GM23338 (cell line): ENCODE measurements at regions not wholly inside any gene's neighbourhood (a gene's known extent, or its start where the extent isn't known, plus 50 kb on each side); places are given as distances from the start of the nearest gene placed in this dataset.

Experiments used
- ATAC-seq: fragments of 200-7000 bp; cut with Tn5 transposase; 3 replicates; pipeline ENCODE4 v1.9.1; 2020
- DNase-seq: peaks from one replicate; pipeline ENCODE4 v3.0.0-alpha.2; 2015; ENCODE audit warnings: low spot score
- H2AFZ ChIP-seq: fragments of 200-600 bp; sonication (generic); 2 replicates; pipeline ENCODE4 v1.8.0; 2016; ENCODE audit warnings: antibody characterized with exemption, mild to moderate bottlenecking, moderate library complexity
- H3F3A ChIP-seq: fragments of 200-600 bp; sonication (generic); replicated peaks from 2 replicates; pipeline ENCODE4 v1.8.0; 2017; ENCODE audit warnings: antibody characterized with exemption, mixed run types, low read depth
- H3K27ac ChIP-seq: fragments of 200-600 bp; sonication (generic); 2 replicates; pipeline ENCODE4 v1.6.1; 2016; ENCODE audit warnings: low read depth
- H3K27me3 ChIP-seq: fragments of 200-600 bp; sonication (generic); 2 replicates; pipeline ENCODE4 v1.8.0; 2016; ENCODE audit warnings: mild to moderate bottlenecking, mixed run types, moderate library complexity; ENCODE audit not compliant: insufficient read depth
- H3K36me3 ChIP-seq: fragments of 200-600 bp; sonication (generic); 2 replicates; pipeline ENCODE4 v1.8.0; 2016; ENCODE audit warnings: mild to moderate bottlenecking; ENCODE audit not compliant: insufficient read depth
- H3K4me1 ChIP-seq: fragments of 200-600 bp; sonication (generic); 2 replicates; pipeline ENCODE4 v1.8.0; 2016; ENCODE audit warnings: mild to moderate bottlenecking, moderate library complexity; ENCODE audit not compliant: insufficient read depth
- H3K4me2 ChIP-seq: fragments of 200-600 bp; sonication (generic); 2 replicates; pipeline ENCODE4 v1.7.1; 2017; ENCODE audit warnings: mixed run types
- H3K4me3 ChIP-seq: fragments of 200-600 bp; sonication (generic); 2 replicates; pipeline ENCODE4 v1.6.1; 2016; ENCODE audit warnings: mixed run types
- H3K79me2 ChIP-seq: fragments of 200-600 bp; sonication (generic); replicated peaks from 2 replicates; pipeline ENCODE4 v1.8.0; 2017; ENCODE audit warnings: mild to moderate bottlenecking; ENCODE audit not compliant: insufficient read depth
- H3K9me2 ChIP-seq: fragments of 200-600 bp; sonication (generic); 2 replicates; pipeline ENCODE4 v1.8.0; 2017; ENCODE audit not compliant: insufficient read depth
- H4K20me1 ChIP-seq: fragments of 200-600 bp; sonication (generic); replicated peaks from 2 replicates; pipeline ENCODE4 v1.8.0; 2017; ENCODE audit warnings: mild to moderate bottlenecking; ENCODE audit not compliant: insufficient read depth
- H3K27ac Mint-ChIP-seq: 2 replicates; pipeline ENCODE4 v1.8.0; 2020; ENCODE audit warnings: inconsistent platforms, mild to moderate bottlenecking, moderate library complexity, mixed read lengths
- H3K27me3 Mint-ChIP-seq: 3 replicates; pipeline ENCODE4 v1.8.0; 2022; ENCODE audit warnings: low read depth, mild to moderate bottlenecking, moderate library complexity, mixed read lengths, inconsistent platforms; ENCODE audit not compliant: insufficient read depth, poor library complexity
- H3K36me3 Mint-ChIP-seq: 3 replicates; pipeline ENCODE4 v1.8.0; 2021; ENCODE audit warnings: low read depth, mild to moderate bottlenecking, inconsistent platforms, moderate library complexity, mixed read lengths
- H3K4me1 Mint-ChIP-seq: 3 replicates; pipeline ENCODE4 v1.8.0; 2020; ENCODE audit warnings: mild to moderate bottlenecking, inconsistent platforms, mixed read lengths
- H3K4me3 Mint-ChIP-seq: 3 replicates; pipeline ENCODE4 v1.8.0; 2021; ENCODE audit warnings: moderate library complexity, mild to moderate bottlenecking, inconsistent platforms, mixed read lengths
- H3K9me3 Mint-ChIP-seq: 3 replicates; pipeline ENCODE4 v1.8.0; 2020; ENCODE audit warnings: moderate library complexity, mild to moderate bottlenecking, inconsistent platforms, mixed read lengths
- CREB1 ChIP-seq: fragments of 250-450 bp; sonication (Bioruptor Pico); IDR thresholded peaks from 2 replicates; pipeline ENCODE4 v1.5.0; 2020; ENCODE audit warnings: low read depth, mild to moderate bottlenecking, moderate library complexity
- EZH2 ChIP-seq: fragments of 200-600 bp; sonication (generic); IDR thresholded peaks from one replicate; pipeline ENCODE4 v1.8.0; 2017; ENCODE audit warnings: antibody characterized with exemption, mild to moderate bottlenecking, low read depth; ENCODE audit not compliant: unreplicated experiment
- EZH2phosphoT487 ChIP-seq: fragments of 200-600 bp; sonication (generic); IDR thresholded peaks from one replicate; pipeline ENCODE4 v1.8.1; 2018; ENCODE audit warnings: antibody characterized with exemption; ENCODE audit not compliant: unreplicated experiment
- JUNB ChIP-seq: IDR thresholded peaks from one replicate; pipeline ENCODE4 v1.6.1; 2016; ENCODE audit warnings: antibody characterized with exemption; ENCODE audit not compliant: unreplicated experiment
- NANOG ChIP-seq: IDR thresholded peaks from 2 replicates; pipeline ENCODE4 v1.6.1; 2016; ENCODE audit warnings: antibody characterized with exemption, borderline replicate concordance
- POLR2AphosphoS5 ChIP-seq: IDR thresholded peaks from 2 replicates; pipeline ENCODE4 v1.6.1; 2016; ENCODE audit warnings: antibody characterized with exemption, low read depth
- STAT1 ChIP-seq: IDR thresholded peaks from one replicate; pipeline ENCODE4 v1.6.1; 2016; ENCODE audit warnings: antibody characterized with exemption; ENCODE audit not compliant: unreplicated experiment
- ZNF114 ChIP-seq: fragments of 250-450 bp; sonication (Bioruptor Pico); IDR thresholded peaks from 2 replicates; pipeline ENCODE4 v1.5.0; 2020; ENCODE audit warnings: mild to moderate bottlenecking, moderate library complexity
- ZNF331 ChIP-seq: fragments of 250-450 bp; sonication (Bioruptor Pico); IDR thresholded peaks from 2 replicates; pipeline ENCODE4 v1.5.0; 2020; ENCODE audit warnings: low read depth, mild to moderate bottlenecking, moderate library complexity
- TF ChIP-seq, protein P1 (sequence below), 2 experiments: fragments of 200-600 bp in 1 of 2; sonication (generic) in 1 of 2; conservative IDR thresholded peaks; 2 replicates each; pipeline versions ENCODE4 v1.5.1 to v1.6.1; 2016 to 2017; ENCODE audit warnings: antibody characterized with exemption in 2 of 2, low read depth in 2 of 2, mild to moderate bottlenecking in 2 of 2, moderate library complexity in 1 of 2
- TF ChIP-seq, protein P2 (sequence below): IDR thresholded peaks from 2 replicates; pipeline ENCODE4 v1.6.1; 2016; ENCODE audit warnings: antibody characterized with exemption
- TF ChIP-seq, protein P3 (sequence below): IDR thresholded peaks from one replicate; pipeline ENCODE4 v1.6.1; 2018; ENCODE audit warnings: antibody characterized with exemption; ENCODE audit not compliant: unreplicated experiment
- TF ChIP-seq, protein P4 (sequence below): fragments of 250-450 bp; sonication (Bioruptor Pico); IDR thresholded peaks from 2 replicates; pipeline ENCODE4 v1.5.0; 2020; ENCODE audit warnings: mild to moderate bottlenecking, moderate library complexity

DNA sequence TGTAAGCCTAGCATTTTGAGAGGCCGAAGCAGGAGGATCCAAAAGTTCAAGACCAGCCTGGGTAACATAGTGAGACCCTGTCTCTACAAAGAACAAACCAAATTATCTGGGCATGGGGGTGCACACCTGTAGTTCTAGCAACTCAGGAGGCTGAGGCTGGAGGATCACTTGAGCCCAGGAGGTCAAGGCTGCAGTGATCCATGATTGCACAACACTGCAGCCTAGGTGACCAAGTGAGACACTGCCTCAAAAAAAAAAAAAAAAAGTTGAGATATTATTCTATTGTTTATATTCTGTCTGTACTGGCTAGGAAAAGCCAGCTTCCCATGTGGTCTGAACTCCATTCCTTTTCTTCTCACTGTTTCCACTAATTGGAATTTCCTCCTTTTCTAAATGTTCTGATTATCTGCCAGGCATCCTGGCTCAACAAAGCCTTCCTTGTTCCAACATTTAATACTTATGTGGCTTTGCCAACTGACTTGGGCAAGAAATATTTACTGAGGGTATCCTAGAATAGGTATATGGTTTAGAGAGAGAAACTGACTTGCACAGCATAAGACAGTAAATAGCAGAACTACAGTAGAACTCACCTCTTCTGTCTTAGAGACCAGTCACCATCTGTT, 175.2 kb upstream of the ADAMTS3 start (continued):
- TF ChIP-seq EZH2phosphoT487 (no peak), EZH2 (no peak), ZNF331 (no peak), JUNB (no peak)

DNA sequence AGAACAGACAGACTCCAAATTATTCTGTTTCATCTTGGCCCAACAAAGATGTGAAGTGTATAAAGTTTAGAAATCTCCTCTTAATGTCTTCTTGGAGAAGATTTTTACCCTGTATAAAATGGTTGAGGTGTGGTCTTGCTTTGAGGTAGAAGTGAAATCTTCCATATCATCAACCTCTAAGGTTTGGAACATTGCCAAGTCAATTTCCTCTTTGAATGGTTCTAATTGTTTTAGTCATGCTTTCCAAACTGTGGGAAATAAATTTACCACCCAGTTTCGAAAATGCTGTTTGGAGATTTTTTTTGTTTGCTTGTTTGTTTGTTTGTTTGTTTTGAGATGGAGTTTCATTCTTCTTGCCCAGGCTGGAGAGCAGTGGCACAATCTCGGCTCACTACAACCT, 174.1 kb upstream of the ADAMTS3 start:
- no peaks in the 10 kb centered on the region for H3F3A ChIP-seq
- H3K4me2 ChIP-seq: no peak overlapping the region
- TF ChIP-seq EZH2: no peak
- TF ChIP-seq ZNF331: no peak
- TF ChIP-seq, protein P1, sequence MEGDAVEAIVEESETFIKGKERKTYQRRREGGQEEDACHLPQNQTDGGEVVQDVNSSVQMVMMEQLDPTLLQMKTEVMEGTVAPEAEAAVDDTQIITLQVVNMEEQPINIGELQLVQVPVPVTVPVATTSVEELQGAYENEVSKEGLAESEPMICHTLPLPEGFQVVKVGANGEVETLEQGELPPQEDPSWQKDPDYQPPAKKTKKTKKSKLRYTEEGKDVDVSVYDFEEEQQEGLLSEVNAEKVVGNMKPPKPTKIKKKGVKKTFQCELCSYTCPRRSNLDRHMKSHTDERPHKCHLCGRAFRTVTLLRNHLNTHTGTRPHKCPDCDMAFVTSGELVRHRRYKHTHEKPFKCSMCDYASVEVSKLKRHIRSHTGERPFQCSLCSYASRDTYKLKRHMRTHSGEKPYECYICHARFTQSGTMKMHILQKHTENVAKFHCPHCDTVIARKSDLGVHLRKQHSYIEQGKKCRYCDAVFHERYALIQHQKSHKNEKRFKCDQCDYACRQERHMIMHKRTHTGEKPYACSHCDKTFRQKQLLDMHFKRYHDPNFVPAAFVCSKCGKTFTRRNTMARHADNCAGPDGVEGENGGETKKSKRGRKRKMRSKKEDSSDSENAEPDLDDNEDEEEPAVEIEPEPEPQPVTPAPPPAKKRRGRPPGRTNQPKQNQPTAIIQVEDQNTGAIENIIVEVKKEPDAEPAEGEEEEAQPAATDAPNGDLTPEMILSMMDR (conservative IDR thresholded peaks at IDR 0.05; ENCODE audit: low read depth in 2 of 2): no peak
- TF ChIP-seq, protein P2, sequence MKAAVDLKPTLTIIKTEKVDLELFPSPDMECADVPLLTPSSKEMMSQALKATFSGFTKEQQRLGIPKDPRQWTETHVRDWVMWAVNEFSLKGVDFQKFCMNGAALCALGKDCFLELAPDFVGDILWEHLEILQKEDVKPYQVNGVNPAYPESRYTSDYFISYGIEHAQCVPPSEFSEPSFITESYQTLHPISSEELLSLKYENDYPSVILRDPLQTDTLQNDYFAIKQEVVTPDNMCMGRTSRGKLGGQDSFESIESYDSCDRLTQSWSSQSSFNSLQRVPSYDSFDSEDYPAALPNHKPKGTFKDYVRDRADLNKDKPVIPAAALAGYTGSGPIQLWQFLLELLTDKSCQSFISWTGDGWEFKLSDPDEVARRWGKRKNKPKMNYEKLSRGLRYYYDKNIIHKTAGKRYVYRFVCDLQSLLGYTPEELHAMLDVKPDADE: no peak
- TF ChIP-seq EZH2phosphoT487: no peak
- no peak for TF ChIP-seq CREB1 (CRISPR knock-in tag)
- no peak for TF ChIP-seq NANOG
- no peak for TF ChIP-seq POLR2AphosphoS5
- TF ChIP-seq, protein P3, sequence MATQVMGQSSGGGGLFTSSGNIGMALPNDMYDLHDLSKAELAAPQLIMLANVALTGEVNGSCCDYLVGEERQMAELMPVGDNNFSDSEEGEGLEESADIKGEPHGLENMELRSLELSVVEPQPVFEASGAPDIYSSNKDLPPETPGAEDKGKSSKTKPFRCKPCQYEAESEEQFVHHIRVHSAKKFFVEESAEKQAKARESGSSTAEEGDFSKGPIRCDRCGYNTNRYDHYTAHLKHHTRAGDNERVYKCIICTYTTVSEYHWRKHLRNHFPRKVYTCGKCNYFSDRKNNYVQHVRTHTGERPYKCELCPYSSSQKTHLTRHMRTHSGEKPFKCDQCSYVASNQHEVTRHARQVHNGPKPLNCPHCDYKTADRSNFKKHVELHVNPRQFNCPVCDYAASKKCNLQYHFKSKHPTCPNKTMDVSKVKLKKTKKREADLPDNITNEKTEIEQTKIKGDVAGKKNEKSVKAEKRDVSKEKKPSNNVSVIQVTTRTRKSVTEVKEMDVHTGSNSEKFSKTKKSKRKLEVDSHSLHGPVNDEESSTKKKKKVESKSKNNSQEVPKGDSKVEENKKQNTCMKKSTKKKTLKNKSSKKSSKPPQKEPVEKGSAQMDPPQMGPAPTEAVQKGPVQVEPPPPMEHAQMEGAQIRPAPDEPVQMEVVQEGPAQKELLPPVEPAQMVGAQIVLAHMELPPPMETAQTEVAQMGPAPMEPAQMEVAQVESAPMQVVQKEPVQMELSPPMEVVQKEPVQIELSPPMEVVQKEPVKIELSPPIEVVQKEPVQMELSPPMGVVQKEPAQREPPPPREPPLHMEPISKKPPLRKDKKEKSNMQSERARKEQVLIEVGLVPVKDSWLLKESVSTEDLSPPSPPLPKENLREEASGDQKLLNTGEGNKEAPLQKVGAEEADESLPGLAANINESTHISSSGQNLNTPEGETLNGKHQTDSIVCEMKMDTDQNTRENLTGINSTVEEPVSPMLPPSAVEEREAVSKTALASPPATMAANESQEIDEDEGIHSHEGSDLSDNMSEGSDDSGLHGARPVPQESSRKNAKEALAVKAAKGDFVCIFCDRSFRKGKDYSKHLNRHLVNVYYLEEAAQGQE: no peak
- TF ChIP-seq ZNF114: no peak
- TF ChIP-seq STAT1: no peak
- TF ChIP-seq JUNB: no peak
- TF ChIP-seq, protein P4, sequence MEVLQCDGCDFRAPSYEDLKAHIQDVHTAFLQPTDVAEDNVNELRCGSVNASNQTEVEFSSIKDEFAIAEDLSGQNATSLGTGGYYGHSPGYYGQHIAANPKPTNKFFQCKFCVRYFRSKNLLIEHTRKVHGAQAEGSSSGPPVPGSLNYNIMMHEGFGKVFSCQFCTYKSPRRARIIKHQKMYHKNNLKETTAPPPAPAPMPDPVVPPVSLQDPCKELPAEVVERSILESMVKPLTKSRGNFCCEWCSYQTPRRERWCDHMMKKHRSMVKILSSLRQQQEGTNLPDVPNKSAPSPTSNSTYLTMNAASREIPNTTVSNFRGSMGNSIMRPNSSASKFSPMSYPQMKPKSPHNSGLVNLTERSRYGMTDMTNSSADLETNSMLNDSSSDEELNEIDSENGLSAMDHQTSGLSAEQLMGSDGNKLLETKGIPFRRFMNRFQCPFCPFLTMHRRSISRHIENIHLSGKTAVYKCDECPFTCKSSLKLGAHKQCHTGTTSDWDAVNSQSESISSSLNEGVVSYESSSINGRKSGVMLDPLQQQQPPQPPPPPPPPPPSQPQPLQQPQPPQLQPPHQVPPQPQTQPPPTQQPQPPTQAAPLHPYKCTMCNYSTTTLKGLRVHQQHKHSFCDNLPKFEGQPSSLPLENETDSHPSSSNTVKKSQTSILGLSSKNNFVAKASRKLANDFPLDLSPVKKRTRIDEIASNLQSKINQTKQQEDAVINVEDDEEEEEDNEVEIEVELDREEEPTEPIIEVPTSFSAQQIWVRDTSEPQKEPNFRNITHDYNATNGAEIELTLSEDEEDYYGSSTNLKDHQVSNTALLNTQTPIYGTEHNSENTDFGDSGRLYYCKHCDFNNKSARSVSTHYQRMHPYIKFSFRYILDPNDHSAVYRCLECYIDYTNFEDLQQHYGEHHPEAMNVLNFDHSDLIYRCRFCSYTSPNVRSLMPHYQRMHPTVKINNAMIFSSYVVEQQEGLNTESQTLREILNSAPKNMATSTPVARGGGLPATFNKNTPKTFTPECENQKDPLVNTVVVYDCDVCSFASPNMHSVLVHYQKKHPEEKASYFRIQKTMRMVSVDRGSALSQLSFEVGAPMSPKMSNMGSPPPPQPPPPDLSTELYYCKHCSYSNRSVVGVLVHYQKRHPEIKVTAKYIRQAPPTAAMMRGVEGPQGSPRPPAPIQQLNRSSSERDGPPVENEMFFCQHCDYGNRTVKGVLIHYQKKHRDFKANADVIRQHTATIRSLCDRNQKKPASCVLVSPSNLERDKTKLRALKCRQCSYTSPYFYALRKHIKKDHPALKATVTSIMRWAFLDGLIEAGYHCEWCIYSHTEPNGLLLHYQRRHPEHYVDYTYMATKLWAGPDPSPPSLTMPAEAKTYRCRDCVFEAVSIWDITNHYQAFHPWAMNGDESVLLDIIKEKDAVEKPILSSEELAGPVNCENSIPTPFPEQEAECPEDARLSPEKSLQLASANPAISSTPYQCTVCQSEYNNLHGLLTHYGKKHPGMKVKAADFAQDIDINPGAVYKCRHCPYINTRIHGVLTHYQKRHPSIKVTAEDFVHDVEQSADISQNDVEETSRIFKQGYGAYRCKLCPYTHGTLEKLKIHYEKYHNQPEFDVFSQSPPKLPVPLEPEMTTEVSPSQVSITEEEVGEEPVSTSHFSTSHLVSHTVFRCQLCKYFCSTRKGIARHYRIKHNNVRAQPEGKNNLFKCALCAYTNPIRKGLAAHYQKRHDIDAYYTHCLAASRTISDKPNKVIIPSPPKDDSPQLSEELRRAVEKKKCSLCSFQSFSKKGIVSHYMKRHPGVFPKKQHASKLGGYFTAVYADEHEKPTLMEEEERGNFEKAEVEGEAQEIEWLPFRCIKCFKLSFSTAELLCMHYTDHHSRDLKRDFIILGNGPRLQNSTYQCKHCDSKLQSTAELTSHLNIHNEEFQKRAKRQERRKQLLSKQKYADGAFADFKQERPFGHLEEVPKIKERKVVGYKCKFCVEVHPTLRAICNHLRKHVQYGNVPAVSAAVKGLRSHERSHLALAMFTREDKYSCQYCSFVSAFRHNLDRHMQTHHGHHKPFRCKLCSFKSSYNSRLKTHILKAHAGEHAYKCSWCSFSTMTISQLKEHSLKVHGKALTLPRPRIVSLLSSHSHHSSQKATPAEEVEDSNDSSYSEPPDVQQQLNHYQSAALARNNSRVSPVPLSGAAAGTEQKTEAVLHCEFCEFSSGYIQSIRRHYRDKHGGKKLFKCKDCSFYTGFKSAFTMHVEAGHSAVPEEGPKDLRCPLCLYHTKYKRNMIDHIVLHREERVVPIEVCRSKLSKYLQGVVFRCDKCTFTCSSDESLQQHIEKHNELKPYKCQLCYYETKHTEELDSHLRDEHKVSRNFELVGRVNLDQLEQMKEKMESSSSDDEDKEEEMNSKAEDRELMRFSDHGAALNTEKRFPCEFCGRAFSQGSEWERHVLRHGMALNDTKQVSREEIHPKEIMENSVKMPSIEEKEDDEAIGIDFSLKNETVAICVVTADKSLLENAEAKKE: no peak
- H3K9me2 ChIP-seq: no peaks in the 10 kb centered on the region
- H3K9me3 Mint-ChIP-seq: peaks cover 3% of the 10 kb centered on the region; the same call in 1 of the 3 replicates
- no peaks in the 10 kb centered on the region for H3K4me1 ChIP-seq
- no peak for DNase-seq
- H3K36me3 ChIP-seq: no peaks in the 10 kb centered on the region
- H3K27ac ChIP-seq: no peak overlapping the region
- H3K27ac Mint-ChIP-seq: no peak overlapping the region
- no peaks in the 10 kb centered on the region for H3K79me2 ChIP-seq
- H4K20me1 ChIP-seq: no peaks in the 10 kb centered on the region
- no peaks in the 10 kb centered on the region for H3K27me3 Mint-ChIP-seq
- no peaks in the 10 kb centered on the region for H3K4me1 Mint-ChIP-seq
- no peak for ATAC-seq
- no peak overlapping the region for H3K4me3 Mint-ChIP-seq
- no peaks in the 10 kb centered on the region for H3K36me3 Mint-ChIP-seq
- no peaks in the 10 kb centered on the region for H3K27me3 ChIP-seq
- H2AFZ ChIP-seq: no peak overlapping the region
- H3K4me3 ChIP-seq: no peak overlapping the region
